GM19238 (cell line): ENCODE measurements at regions not wholly inside any gene's neighbourhood (a gene's known extent, or its start where the extent isn't known, plus 50 kb on each side); places are given as distances from the start of the nearest gene placed in this dataset.
"Not testable (repeated sequence)": the region's sequence is repeated elsewhere in the genome, so short reads cannot be mapped to it uniquely, and the experiment has no call there.

Experiments used
- DNase-seq: peaks from one replicate; pipeline ENCODE4 v3.0.0; 2011; ENCODE audit warnings: low spot score; ENCODE audit not compliant: insufficient read length

GRCh38 chr22:48736593-48737460 is 1090.8 kb downstream of the BRD1 start:
- DNase-seq: no peak

DNA sequence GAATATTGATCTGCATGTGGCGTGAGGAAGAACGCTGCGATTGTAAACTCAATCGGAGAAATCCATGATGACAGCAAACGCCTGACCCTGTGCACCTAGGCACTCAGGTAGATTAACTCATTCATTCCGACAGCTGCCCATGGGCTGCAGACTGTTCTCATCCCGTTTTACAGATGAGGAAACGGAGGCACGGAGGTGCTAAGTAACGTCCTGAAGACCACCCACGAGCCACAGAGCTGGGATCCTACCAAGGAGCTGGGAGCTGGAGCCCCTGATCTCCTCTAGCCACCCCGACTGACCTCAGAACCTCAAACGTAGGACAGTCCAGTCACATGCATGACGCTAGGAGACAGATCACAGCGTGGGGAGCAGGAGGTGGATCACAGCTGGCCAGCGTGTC is 1092.7 kb downstream of the BRD1 start:
- no peak for DNase-seq

GRCh38 chr22:48734359-48734758 is 1093.3 kb downstream of the BRD1 start:
- DNase-seq: no peak

DNA sequence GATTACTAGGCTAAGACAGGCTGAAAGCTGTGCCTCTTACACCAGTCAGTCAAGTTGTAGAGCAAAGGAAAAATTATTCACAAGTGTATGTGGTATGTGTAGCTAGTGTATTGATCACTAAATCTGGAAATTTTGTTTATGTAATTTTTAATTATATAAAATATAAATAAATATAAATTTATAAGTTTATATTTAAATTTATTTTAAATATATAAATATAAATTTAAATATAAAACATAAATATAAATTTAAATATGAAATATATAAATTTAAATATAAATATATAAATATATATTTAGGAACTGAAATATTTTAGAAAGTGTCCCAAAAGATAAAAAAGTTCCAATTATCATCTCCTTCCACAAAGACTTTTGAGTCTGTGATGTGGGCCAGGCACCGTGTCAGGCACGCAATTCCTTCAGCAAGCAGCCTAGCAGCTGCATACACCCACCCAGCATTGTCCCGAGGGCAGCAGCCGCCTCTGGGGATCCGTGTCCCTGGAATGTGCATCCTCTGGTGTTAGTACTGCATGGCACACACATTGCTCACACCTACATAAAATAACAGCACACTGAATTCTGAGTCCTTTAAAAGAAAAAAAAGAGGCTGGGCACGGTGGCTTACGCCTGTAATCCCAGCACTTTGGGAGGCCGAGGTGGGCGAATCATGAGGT is 1098.0 kb downstream of the BRD1 start:
- no peak for DNase-seq

- DNase-seq: no peak
Measured at GRCh38 chr22:48727454-48728058, 1100.1 kb downstream of the BRD1 start.

DNA sequence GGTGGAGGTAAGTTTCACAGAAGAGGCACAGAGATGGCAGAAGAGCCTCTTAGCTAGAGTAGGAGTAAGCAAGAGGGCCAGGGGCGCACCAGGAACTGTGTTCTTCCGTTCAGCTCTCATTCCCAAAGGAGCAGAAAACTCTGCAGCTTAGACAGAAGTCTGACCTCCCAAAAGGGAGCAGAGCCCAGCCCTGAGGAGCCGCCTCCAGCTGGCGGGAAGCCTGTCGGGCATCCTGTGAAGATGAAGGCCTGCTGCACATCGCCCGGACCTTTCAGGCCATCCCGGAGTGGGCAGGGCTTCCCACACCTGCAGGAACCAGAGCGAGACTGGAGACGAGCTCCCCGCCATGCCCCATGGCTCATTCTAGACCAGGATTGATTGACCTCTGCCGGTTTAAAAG is 1102.8 kb downstream of the BRD1 start:
- no peak for DNase-seq

GRCh38 chr22:48722661-48723060 is 1105.0 kb downstream of the BRD1 start:
- DNase-seq: no peak

DNA sequence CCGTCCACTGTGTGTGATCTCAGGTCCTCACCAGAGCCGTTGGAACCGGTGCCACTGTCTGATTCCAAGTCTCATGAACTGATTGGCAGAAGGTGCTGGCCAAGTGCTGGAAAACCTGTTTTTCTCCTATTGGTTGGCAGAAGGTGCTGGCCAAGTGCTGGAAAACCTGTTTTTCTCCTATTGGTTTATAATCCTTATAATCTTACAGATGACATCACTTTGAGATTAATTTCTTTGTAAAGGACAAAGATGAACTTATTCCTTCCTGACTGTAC is 1106.3 kb downstream of the BRD1 start:
- DNase-seq: no peak

- DNase-seq: no peak
Measured at GRCh38 chr22:48720662-48721394, 1106.8 kb downstream of the BRD1 start.

DNA sequence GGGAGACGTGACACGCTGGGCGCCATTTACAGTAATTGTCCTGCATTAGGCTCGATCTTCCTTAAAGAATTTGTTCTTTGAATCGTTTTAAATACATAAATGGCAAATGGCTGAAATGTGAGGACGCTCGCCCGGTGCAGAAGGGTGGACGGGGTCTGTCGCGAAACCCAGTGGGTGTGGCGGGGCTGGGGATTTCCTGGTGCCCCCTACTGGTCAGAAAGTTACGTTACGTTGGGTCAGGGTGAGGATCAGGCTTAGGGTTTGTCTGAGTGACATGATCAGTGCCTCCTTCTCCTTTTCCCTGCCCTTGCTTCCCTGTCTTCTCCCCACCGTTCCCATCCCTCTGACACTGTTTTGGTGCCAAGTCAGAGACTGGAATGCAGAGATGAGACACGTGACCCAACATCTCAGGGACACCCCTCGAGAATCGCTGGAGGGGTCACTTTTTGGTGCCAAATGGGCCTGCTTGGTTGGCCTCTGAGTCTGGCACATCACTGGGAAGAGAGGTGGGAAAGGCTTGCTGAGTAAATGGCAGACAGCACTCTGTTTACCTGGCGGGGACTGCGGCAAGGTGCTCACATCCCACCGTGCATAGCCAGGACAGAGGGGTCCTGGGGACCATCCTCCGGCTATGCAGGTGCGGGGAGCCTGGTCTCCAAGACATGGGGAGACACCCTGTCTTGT is 1107.6 kb downstream of the BRD1 start:
- DNase-seq: no peak

- no peak for DNase-seq
Measured at GRCh38 chr22:48718818-48719500, 1108.7 kb downstream of the BRD1 start.

DNA sequence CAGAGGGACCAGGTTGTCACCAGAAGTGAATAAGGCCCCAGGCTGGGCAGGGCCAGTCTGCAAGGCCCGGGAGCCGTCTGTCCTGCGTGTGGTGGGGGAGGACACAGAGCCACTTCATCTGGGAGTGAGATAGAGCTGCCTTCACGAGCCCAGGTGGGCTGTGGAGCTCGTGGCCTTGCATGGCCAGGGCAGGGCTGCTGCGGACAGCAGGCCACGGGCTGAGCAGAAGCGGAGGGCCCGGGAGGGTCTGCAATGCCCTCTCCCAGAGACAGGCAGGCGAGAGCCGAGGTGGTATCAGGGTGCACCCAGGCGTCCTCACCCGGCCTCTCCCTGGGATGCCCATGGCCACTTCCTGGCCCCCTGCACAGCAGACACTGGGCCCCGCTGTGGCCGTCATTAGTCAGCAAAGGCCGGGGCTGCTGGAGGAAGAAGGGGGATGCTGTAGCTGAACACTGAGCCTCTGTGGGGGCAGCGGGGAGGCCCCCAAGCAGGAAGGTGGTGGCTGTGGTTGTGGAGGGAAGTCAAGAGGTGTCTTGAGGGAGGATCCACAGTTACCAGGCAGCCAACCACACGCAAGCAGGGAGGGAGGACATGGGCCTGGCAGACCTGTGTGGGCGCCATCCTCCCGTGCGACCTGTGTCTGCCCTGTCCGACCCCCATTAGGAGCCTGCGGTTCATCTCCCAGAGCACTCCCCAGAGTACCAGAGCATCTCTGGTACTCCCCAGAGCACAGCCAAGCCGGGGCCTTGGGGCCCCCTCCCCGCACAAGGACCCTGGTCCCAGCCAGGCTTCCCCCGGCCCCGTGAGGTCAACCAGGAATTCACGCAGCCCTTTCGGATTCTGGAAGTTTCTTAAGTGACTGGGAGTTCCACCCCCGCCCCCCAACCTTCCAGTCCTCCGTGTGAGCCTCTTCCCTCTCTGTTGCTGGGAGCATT is 1109.5 kb downstream of the BRD1 start:
- DNase-seq: no peak

DNA sequence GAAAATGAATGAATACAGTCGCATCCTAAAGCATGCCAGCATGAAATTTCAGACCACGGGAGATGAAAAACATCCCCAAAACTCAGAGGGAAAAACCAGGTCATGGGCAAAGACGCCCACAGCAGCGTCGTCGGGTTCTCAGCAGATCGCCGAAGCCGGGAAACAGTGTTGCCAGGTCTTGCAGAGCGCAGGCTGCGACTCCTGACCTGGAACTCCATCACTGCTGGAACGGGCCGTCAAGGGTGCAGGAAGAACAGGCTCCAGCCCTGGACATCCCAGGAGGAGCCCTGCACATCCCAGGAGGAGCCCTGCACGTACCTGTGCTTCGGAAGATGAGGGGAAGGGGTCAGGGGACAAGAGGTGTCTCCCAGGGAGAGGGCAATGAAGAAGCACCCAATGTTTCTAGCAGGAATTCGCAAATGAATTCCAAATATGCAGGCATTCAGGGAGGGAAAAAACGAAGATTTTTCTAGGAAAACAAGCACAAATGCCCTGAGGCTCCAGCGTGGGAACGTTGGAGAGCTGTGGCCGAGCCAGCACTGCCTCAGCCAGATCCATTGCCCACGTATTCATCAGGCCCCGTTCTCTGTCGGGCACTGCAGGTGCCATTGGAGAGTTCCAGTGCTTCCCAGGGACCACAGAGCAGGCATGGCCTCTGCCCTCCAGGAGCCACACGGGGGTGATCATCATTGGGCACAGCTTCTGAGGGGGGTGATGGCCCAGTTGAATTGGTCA is 1110.4 kb downstream of the BRD1 start:
- no peak for DNase-seq

- not testable (repeated sequence) for DNase-seq
Measured at GRCh38 chr22:48716154-48716553, 1111.5 kb downstream of the BRD1 start.

- no peak for DNase-seq
Measured at GRCh38 chr22:48715511-48715910, 1112.2 kb downstream of the BRD1 start.

DNA sequence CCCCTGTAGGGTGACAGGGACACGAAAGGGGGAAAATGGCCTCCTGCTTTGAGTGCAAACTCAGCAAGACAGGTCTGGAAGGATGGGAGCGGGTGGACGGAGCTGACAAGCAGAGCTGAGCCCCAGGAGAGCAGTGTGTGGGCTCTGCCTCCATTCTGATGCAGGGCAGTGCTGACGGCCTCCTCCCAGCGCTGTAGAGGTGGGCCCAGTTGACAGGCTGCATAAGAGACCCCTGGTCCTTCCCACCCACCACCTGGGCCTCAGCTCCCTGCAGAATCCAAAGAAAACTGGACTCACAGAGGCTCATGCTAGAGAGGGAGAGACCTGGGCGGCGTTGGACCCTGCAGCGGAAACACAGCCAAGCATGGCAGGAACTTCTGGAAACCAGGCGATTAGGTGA is 1113.4 kb downstream of the BRD1 start:
- DNase-seq: no peak

- DNase-seq: no peak
Measured at GRCh38 chr22:48713272-48714205, 1114.1 kb downstream of the BRD1 start.
